ENCODE measurements at regions not wholly inside any gene's neighbourhood (a gene's known extent, or its start where the extent isn't known, plus 50 kb on each side); places are given as distances from the start of the nearest gene placed in this dataset.

GRCh38 chr2:39938035-39938835 is 159.2 kb upstream of the THUMPD2 start:
- FAIRE-seq (no peak), DNase-seq (ENCODE audit: low read depth in 1 of 2, low spot score in 2 of 2) (no peak)
- Histone ChIP-seq H2BK120ac (replicated peaks; ENCODE audit: low read depth, low read length) (no peak overlapping the region), H4K5ac (ENCODE audit: insufficient read length, low read depth, low read length) (no peak overlapping the region), H3K23ac (ENCODE audit: insufficient read length) (no peak overlapping the region), H3K4me3 (ENCODE audit: extremely low read depth in 1 of 4, insufficient read depth in 2 of 4, low read depth in 3 of 4, low read length in 4 of 4) (no peak overlapping the region), H3K18ac (ENCODE audit: extremely low read depth, low read length) (no peak overlapping the region), H3K4me1 (replicated peaks in 1 of 4; ENCODE audit: control insufficient read depth in 3 of 4, insufficient read depth in 4 of 4, low read length in 3 of 4) (no peaks in the 10 kb centered on the region), H2BK12ac (ENCODE audit: low read depth, low read length) (no peak overlapping the region), H2BK20ac (ENCODE audit: low read length) (no peak overlapping the region), H3K27ac (ENCODE audit: low read depth, low read length) (no peak overlapping the region), H2AK5ac (ENCODE audit: low read depth, low read length) (no peak overlapping the region), H3K56ac (replicated peaks; ENCODE audit: insufficient read length, low read depth, low read length) (no peak overlapping the region), H2BK5ac (ENCODE audit: low read depth, low read length) (no peak overlapping the region), H3K36me3 (ENCODE audit: control insufficient read depth in 2 of 4, insufficient read depth in 4 of 4, low read length in 3 of 4) (no peaks in the 10 kb centered on the region), H3K4ac (replicated peaks; ENCODE audit: insufficient read length, low read depth, low read length) (no peak overlapping the region), H2BK15ac (ENCODE audit: low read length) (no peak overlapping the region), H4K8ac (ENCODE audit: extremely low read depth, insufficient read depth, low read length) (no peak overlapping the region), H3K27me3 (replicated peaks in 1 of 4; ENCODE audit: control insufficient read depth in 3 of 4, extremely low read depth in 1 of 4, insufficient read depth in 3 of 4, low read length in 3 of 4) (no peaks in the 10 kb centered on the region), H3K23me2 (ENCODE audit: low read depth, low read length) (no peaks in the 10 kb centered on the region), H4K91ac (replicated peaks; ENCODE audit: insufficient read length, low read length) (no peak overlapping the region), H3K4me2 (ENCODE audit: insufficient read depth in 1 of 2, low read depth in 2 of 2, low read length in 2 of 2) (no peak overlapping the region), H3K9ac (replicated peaks in 1 of 4; ENCODE audit: extremely low read depth in 1 of 4, low read depth in 3 of 4, low read length in 3 of 4) (no peak overlapping the region), H3K9me3 (ENCODE audit: insufficient read depth in 2 of 2, low read depth in 1 of 2, low read length in 1 of 2) (no peaks in the 10 kb centered on the region), H2AFZ (ENCODE audit: low read length) (no peak overlapping the region), H3K14ac (ENCODE audit: insufficient read length) (no peak overlapping the region), H3K79me2 (ENCODE audit: control insufficient read depth in 1 of 2, insufficient read depth in 2 of 2, low read length in 2 of 2) (no peaks in the 10 kb centered on the region), H4K20me1 (replicated peaks in 1 of 2; ENCODE audit: control insufficient read depth in 1 of 2, insufficient read depth in 2 of 2, low read length in 2 of 2) (no peaks in the 10 kb centered on the region), H3K79me1 (ENCODE audit: low read depth, low read length) (no peaks in the 10 kb centered on the region)
- no peak for TF ChIP-seq FOSL1 (IDR thresholded peaks at IDR 0.05; ENCODE audit: insufficient read depth, low read depth, low read length)
- TF ChIP-seq MAFK (IDR thresholded peaks at IDR 0.05; ENCODE audit: low read depth, low read length) = no peak
- TF ChIP-seq JUND (IDR thresholded peaks at IDR 0.05; ENCODE audit: low read length) = no peak
- no peak for TF ChIP-seq TAF1 (IDR thresholded peaks at IDR 0.05; ENCODE audit: low read depth, low read length)
- no peak for TF ChIP-seq POLR2A (IDR thresholded peaks at IDR 0.05; ENCODE audit: control extremely low read depth in 1 of 2, low read depth in 2 of 2, low read length in 2 of 2)
- no peak for TF ChIP-seq GTF2F1 (IDR thresholded peaks at IDR 0.05; ENCODE audit: borderline replicate concordance, low read depth, low read length)
- no peak for TF ChIP-seq POU5F1 (IDR thresholded peaks at IDR 0.05; ENCODE audit: low read depth, low read length)
- no peak for TF ChIP-seq SIX5 (IDR thresholded peaks at IDR 0.05; ENCODE audit: low read depth, low read length)
- no peak for TF ChIP-seq SP2 (IDR thresholded peaks at IDR 0.05; ENCODE audit: low read length)
- no peak for TF ChIP-seq TEAD4 (IDR thresholded peaks at IDR 0.05; ENCODE audit: low read depth, low read length)
- no peak for TF ChIP-seq EZH2 (IDR thresholded peaks at IDR 0.05; ENCODE audit: low read depth, low read length, severe bottlenecking)
- no peak for TF ChIP-seq RAD21 (IDR thresholded peaks at IDR 0.05 in 1 of 2, conservative IDR thresholded peaks at IDR 0.05 in 1 of 2; ENCODE audit: low read depth in 2 of 2, low read length in 2 of 2)
- TF ChIP-seq KDM1A (IDR thresholded peaks at IDR 0.05; ENCODE audit: borderline replicate concordance, low read length) = no peak
- 84% methylated on average over 4 of the region's 4 CpGs; no CpG with 5 or more reads in 1 of the 2 experiments for WGBS, 2 experiments (ENCODE audit: extremely low coverage in 1 of 2, insufficient coverage in 1 of 2, insufficient read length in 1 of 2, insufficient replicate concordance in 2 of 2, low coverage in 1 of 2, low lambda C conversion rate in 2 of 2, missing lambda C conversion rate in 1 of 2)
- ChIA-PET CTCF (ENCODE audit: partially characterized antibody) (interaction anchor here (1.2 kb wide), 1 partner anchor 24 kb away, joined by 3 read pairs; no protein-coding TSS in a partner anchor), POLR2A (ENCODE audit: partially characterized antibody) (no interaction called here)

Data from H1 (cell line).